HAP-1 (cell line): ENCODE measurements at regions not wholly inside any gene's neighbourhood (a gene's known extent, or its start where the extent isn't known, plus 50 kb on each side); places are given as distances from the start of the nearest gene placed in this dataset.

ENCODE experiments used
- DNase-seq, 2 experiments: peaks; one replicate each; pipeline ENCODE4 v3.0.0-alpha.2; 2016 to 2020; ENCODE audit warnings: low spot score in 2 of 2
- H3K27me3 ChIP-seq: fragments of 250-450 bp; sonication (Bioruptor Pico); 2 replicates; pipeline ENCODE4 v1.5.1; 2020; ENCODE audit warnings: low read depth, mild to moderate bottlenecking, moderate library complexity
- H3K36me3 ChIP-seq: fragments of 250-450 bp; sonication (Bioruptor Pico); replicated peaks from 2 replicates; pipeline ENCODE4 v1.5.1; 2020; ENCODE audit warnings: mild to moderate bottlenecking
- H3K4me1 ChIP-seq: fragments of 250-450 bp; sonication (Bioruptor Pico); 2 replicates; pipeline ENCODE4 v1.5.1; 2020; ENCODE audit warnings: mild to moderate bottlenecking
- H3K4me3 ChIP-seq: fragments of 250-450 bp; sonication (Bioruptor Pico); 2 replicates; pipeline ENCODE4 v1.5.1; 2020; ENCODE audit warnings: mild to moderate bottlenecking, moderate library complexity
- H3K9me3 ChIP-seq: fragments of 250-450 bp; sonication (Bioruptor Pico); 2 replicates; pipeline ENCODE4 v1.5.1; 2020; ENCODE audit warnings: mild to moderate bottlenecking, moderate library complexity
- in situ Hi-C: fragments of 300-500 bp; cut with MboI; formaldehyde crosslinking; loops from 3 replicates; pipeline ENCODE4 v1.14.3; 2020; ENCODE audit warnings: low sequenced_read_pairs, inconsistent platforms, mixed read lengths

DNA sequence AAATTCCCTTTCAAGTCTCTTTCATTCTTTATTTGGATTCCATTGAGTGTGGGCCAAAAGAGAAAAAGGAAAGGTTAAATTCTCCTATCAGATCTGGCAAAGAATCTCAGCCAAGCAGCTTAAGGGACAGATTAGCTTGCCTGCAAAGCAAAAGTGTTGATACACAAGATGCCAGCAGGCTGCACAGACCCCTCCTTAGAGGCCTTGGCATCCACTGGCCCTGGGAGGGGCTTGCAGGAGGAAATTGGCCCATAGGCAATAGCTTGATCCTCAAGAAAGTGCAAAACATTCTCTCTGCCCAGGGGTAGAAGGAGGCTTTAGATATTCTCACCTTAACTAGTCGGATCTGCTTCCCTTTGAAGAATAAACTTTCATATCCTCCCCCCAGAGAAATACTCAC, 300.4 kb upstream of the CPEB2 start:
- Histone ChIP-seq H3K4me3 (no peak overlapping the region), H3K27me3 (no peaks in the 10 kb centered on the region), H3K9me3 (no peaks in the 10 kb centered on the region), H3K36me3 (no peaks in the 10 kb centered on the region), H3K4me1 (no peaks in the 10 kb centered on the region)
- in situ Hi-C loops = no loop called here
- no peak for DNase-seq

DNA sequence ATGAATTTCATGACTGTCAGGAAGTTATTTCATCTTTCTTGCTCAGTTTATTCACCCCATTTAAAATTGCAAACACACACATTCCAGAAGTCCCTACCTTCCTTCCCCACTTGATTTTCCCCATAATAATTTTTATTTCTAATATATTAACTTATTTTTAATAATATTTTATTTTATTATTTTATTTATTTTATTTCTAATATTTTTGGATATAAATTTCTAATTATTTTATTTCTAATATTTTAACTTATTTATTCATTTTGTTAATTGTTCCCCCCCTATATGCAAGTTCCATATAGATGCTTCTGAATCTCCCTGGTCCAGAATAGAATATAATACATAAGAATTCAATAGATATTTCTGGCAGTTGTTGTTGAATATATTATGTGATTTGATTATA, 293.7 kb upstream of the CPEB2 start:
- no peak for DNase-seq
- in situ Hi-C loops = no loop called here
- Histone ChIP-seq H3K36me3 (no peaks in the 10 kb centered on the region), H3K4me3 (no peak overlapping the region), H3K27me3 (no peaks in the 10 kb centered on the region), H3K9me3 (no peaks in the 10 kb centered on the region), H3K4me1 (no peaks in the 10 kb centered on the region)

DNA sequence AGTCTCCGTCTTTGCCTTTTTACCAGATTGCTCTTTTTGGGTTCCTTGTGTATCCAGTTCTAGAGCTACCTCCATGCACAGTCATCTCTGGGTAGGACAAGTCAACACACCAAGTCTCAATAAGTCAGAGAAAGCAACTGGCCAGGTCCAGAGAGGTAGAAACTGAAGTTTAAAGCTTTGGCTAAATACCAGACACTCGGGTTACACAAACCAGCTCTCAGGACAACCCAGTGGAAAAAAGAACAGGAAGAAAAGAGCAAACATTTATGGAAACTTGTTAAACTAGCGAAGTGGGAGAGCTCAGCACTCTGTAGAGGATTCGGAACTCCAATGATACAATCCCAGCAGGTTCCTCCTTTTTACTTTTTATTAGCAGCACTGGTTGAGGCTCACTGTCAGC, 291.0 kb upstream of the CPEB2 start:
- Histone ChIP-seq H3K9me3 (no peaks in the 10 kb centered on the region), H3K36me3 (no peaks in the 10 kb centered on the region), H3K4me3 (no peak overlapping the region), H3K27me3 (no peaks in the 10 kb centered on the region), H3K4me1 (no peaks in the 10 kb centered on the region)
- in situ Hi-C loops = no loop called here
- no peak for DNase-seq

- Histone ChIP-seq H3K27me3 (no peaks in the 10 kb centered on the region), H3K4me1 (no peaks in the 10 kb centered on the region), H3K4me3 (no peak overlapping the region), H3K9me3 (no peaks in the 10 kb centered on the region), H3K36me3 (no peaks in the 10 kb centered on the region)
- DNase-seq = no peak
- in situ Hi-C loops = no loop called here
Observed at GRCh38 chr4:14716691-14717090, 285.6 kb upstream of the CPEB2 start.

DNA sequence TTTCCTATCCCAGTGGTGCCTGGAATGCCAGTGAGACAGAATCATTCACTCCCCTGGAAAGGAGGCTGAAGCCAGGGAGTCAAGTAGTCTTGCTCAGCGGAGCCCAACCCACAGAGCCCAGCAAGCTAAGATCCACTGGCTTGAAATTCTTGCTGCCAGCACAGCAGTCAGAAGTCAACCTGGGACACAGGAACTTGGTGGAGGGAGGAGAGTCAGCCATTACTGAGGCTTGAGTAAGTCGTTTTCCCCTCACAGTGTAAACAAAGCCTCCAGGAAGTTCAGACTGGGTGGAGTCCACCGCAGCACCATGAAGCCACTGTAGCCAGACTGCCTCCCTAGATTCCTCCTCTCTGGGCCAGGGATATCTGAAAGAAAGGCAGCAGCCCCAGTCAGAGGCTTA, 283.2 kb upstream of the CPEB2 start:
- Histone ChIP-seq H3K4me3 (no peak overlapping the region), H3K36me3 (no peaks in the 10 kb centered on the region), H3K4me1 (no peaks in the 10 kb centered on the region), H3K9me3 (no peaks in the 10 kb centered on the region), H3K27me3 (no peaks in the 10 kb centered on the region)
- no peak for DNase-seq
- in situ Hi-C loops = no loop called here

DNA sequence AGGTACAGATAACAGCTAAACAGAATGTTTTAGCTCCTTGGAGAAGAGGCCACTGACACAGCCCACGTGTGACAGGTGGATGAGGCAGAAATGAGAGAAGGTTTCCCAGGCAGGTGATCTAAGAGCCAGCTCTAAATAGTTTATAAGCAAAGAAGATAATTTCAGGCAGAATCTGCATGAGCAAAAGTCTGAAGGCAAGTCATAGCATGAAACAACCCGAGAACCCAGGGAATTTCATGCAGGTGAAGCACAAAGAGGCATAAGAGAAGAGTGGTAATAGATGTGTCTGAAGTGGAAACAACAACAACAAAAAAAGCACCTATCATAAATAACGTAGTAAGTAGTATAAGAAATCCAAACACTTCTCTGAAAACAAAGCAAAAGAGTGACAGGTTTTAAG, 275.8 kb upstream of the CPEB2 start:
- H3K4me3 ChIP-seq = no peak overlapping the region
- no peaks in the 10 kb centered on the region for H3K27me3 ChIP-seq
- no peaks in the 10 kb centered on the region for H3K9me3 ChIP-seq
- no peak for DNase-seq
- H3K36me3 ChIP-seq = no peaks in the 10 kb centered on the region
- in situ Hi-C loops = no loop called here
- H3K4me1 ChIP-seq = no peaks in the 10 kb centered on the region

DNA sequence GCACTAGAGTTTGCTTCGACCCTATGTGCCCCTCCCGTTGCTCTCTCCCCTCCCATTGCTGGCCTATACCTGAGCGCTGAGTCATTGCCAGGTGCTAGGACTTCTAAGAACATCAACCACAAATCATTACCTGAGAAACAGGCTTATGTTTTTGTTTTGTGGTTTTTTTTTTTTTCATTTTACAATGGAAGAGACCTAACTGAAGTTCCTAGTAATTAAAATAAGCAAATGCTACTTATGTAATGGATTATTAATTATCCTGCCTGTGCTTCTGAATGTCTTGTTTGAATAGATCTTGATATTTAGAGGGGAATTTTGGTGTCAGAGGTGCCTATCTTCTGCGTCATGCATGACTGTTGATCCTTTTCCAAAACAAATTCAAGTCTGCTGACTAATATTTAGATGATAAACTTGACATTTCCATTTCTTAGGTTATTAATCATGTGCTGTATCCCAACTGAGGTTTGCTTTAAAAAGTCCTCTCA, 275.4 kb upstream of the CPEB2 start:
- H3K9me3 ChIP-seq = no peaks in the 10 kb centered on the region
- H3K4me1 ChIP-seq = no peaks in the 10 kb centered on the region
- H3K27me3 ChIP-seq = no peaks in the 10 kb centered on the region
- H3K36me3 ChIP-seq = no peaks in the 10 kb centered on the region
- in situ Hi-C loops = no loop called here
- no peak overlapping the region for H3K4me3 ChIP-seq
- no peak for DNase-seq

DNA sequence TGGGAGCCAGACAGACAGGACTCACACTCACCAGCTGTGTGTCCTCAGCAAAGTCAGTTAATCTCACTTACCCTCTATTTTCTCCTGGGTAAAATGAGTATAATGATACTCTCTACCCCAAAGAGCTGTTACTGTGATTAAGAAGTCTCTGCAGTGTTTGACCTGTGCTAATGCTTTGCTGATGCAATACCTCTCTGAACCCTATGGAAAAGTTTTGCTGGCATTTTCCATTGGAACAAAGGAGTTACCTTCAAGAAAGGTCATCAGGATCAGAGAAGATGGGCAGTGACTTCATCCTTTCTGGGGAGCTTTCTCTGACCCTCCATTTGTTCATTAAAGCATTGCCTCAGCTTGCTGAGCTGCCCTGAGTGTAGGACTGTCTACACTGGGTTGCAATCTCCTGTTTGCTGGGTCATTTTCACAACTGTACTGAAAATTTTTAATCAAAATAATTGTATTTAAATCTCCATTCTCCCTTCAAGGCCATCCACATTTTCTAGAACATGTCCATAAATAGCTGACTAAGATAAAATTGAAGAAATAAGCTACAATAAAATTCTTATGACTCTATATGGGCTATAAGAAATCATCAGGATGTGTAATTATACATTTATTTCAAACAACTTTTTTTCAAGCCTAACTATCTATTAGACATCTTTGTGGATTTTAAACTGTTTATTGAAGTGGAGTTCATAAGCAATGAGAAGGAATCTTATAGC, 272.8 kb upstream of the CPEB2 start:
- H3K4me3 ChIP-seq = no peak overlapping the region
- no peak for DNase-seq
- H3K36me3 ChIP-seq = no peaks in the 10 kb centered on the region
- no peaks in the 10 kb centered on the region for H3K4me1 ChIP-seq
- no peaks in the 10 kb centered on the region for H3K9me3 ChIP-seq
- in situ Hi-C loops = no loop called here
- H3K27me3 ChIP-seq = no peaks in the 10 kb centered on the region

DNA sequence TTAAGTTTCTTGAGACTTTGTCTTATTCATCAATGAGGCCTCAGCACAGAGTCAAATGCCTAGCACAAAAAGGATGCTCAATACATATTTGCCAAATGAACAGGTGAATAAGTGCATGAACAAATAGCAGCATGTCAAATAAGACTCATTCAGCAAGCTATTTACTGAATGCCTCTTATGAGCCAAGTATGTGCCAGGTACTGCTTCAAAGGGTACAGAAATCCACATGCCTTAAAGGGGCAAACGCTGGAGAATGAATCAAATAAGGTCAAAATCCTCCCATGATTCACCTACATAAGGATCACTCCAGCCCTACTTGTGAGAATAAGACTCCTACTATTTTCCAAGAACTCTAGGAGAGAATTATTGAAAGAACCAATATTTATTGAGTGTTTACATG, 260.2 kb upstream of the CPEB2 start:
- DNase-seq = no peak
- Histone ChIP-seq H3K27me3 (no peaks in the 10 kb centered on the region), H3K4me3 (no peak overlapping the region), H3K9me3 (no peaks in the 10 kb centered on the region), H3K36me3 (no peaks in the 10 kb centered on the region), H3K4me1 (no peaks in the 10 kb centered on the region)
- in situ Hi-C loops = no loop called here

- H3K27me3 ChIP-seq = no peaks in the 10 kb centered on the region
- H3K36me3 ChIP-seq = no peaks in the 10 kb centered on the region
- H3K4me1 ChIP-seq = no peaks in the 10 kb centered on the region
- in situ Hi-C loops = no loop called here
- no peak overlapping the region for H3K4me3 ChIP-seq
- no peaks in the 10 kb centered on the region for H3K9me3 ChIP-seq
- DNase-seq = no peak
Observed at GRCh38 chr4:14743172-14743571, 259.1 kb upstream of the CPEB2 start.

GRCh38 chr4:14743601-14744000, 258.7 kb upstream of the CPEB2 start:
- no peaks in the 10 kb centered on the region for H3K27me3 ChIP-seq
- in situ Hi-C loops = no loop called here
- H3K4me1 ChIP-seq = no peaks in the 10 kb centered on the region
- no peaks in the 10 kb centered on the region for H3K9me3 ChIP-seq
- no peak overlapping the region for H3K4me3 ChIP-seq
- H3K36me3 ChIP-seq = no peaks in the 10 kb centered on the region
- DNase-seq = no peak

GRCh38 chr4:14744346-14744745, 257.9 kb upstream of the CPEB2 start:
- no peak for DNase-seq
- no peak overlapping the region for H3K4me3 ChIP-seq
- no peaks in the 10 kb centered on the region for H3K36me3 ChIP-seq
- in situ Hi-C loops = no loop called here
- H3K9me3 ChIP-seq = no peaks in the 10 kb centered on the region
- H3K27me3 ChIP-seq = no peaks in the 10 kb centered on the region
- no peaks in the 10 kb centered on the region for H3K4me1 ChIP-seq

- Histone ChIP-seq H3K4me3 (no peak overlapping the region), H3K9me3 (no peaks in the 10 kb centered on the region), H3K4me1 (no peaks in the 10 kb centered on the region), H3K36me3 (no peaks in the 10 kb centered on the region), H3K27me3 (no peaks in the 10 kb centered on the region)
- DNase-seq = peak in 1 of 2 experiments; percentile 28
- in situ Hi-C loops = no loop called here
Observed at GRCh38 chr4:14749910-14750309, 252.4 kb upstream of the CPEB2 start.

GRCh38 chr4:14752341-14753046, 249.8 kb upstream of the CPEB2 start:
- Histone ChIP-seq H3K4me3 (no peak overlapping the region), H3K9me3 (no peaks in the 10 kb centered on the region), H3K4me1 (no peaks in the 10 kb centered on the region), H3K36me3 (no peaks in the 10 kb centered on the region), H3K27me3 (no peaks in the 10 kb centered on the region)
- DNase-seq = no peak
- in situ Hi-C loops = no loop called here
